ENCODE measurements at regions not wholly inside any gene's neighbourhood (a gene's known extent, or its start where the extent isn't known, plus 50 kb on each side); places are given as distances from the start of the nearest gene placed in this dataset.

GRCh38 chr1:80632284-80632683 lies 1168.5 kb upstream of the ADGRL2 start:
- H3K9ac ChIP-seq (ENCODE audit: low read length), result no peak overlapping the region
- no peaks in the 10 kb centered on the region for H3K27me3 ChIP-seq (ENCODE audit: low read length)
- no peaks in the 10 kb centered on the region for H3K4me1 ChIP-seq (ENCODE audit: low read length)
- peaks cover 16% of the 10 kb centered on the region; the same call in 1 of the 2 replicates for H3K9me3 ChIP-seq (ENCODE audit: low read length)
- H3K9me2 ChIP-seq (replicated peaks; ENCODE audit: insufficient read depth, low read length), result no peaks in the 10 kb centered on the region
- H3K27ac ChIP-seq (ENCODE audit: low read length), result no peak overlapping the region
- H4K20me1 ChIP-seq (ENCODE audit: insufficient read depth, low read depth, low read length), result no peaks in the 10 kb centered on the region
- no peak for DNase-seq
- H2AFZ ChIP-seq (ENCODE audit: low read length), result no peak overlapping the region
- no peak overlapping the region for H3K4me3 ChIP-seq (ENCODE audit: low read length)
- no peaks in the 10 kb centered on the region for H3K79me2 ChIP-seq (ENCODE audit: low read length)
- H3K36me3 ChIP-seq (ENCODE audit: insufficient read depth, low read length), result no peaks in the 10 kb centered on the region
- no peak overlapping the region for H3K4me2 ChIP-seq (ENCODE audit: low read depth, low read length, poor library complexity, severe bottlenecking)

- Histone ChIP-seq H3K27ac (ENCODE audit: low read length) (no peak overlapping the region), H3K4me2 (ENCODE audit: low read depth, low read length, poor library complexity, severe bottlenecking) (no peak overlapping the region), H3K9me2 (replicated peaks; ENCODE audit: insufficient read depth, low read length) (no peaks in the 10 kb centered on the region), H4K20me1 (ENCODE audit: insufficient read depth, low read depth, low read length) (no peaks in the 10 kb centered on the region), H3K9me3 (ENCODE audit: low read length) (peaks cover 25% of the 10 kb centered on the region; the same call in 1 of the 2 replicates), H3K4me3 (ENCODE audit: low read length) (no peak overlapping the region), H3K36me3 (ENCODE audit: insufficient read depth, low read length) (no peaks in the 10 kb centered on the region), H2AFZ (ENCODE audit: low read length) (no peak overlapping the region), H3K9ac (ENCODE audit: low read length) (no peak overlapping the region), H3K4me1 (ENCODE audit: low read length) (no peaks in the 10 kb centered on the region), H3K79me2 (ENCODE audit: low read length) (no peaks in the 10 kb centered on the region), H3K27me3 (ENCODE audit: low read length) (no peaks in the 10 kb centered on the region)
- no peak for DNase-seq
Measured at GRCh38 chr1:80629304-80629837, 1171.4 kb upstream of the ADGRL2 start.

- Histone ChIP-seq H3K4me1 (ENCODE audit: low read length) (no peaks in the 10 kb centered on the region), H3K27ac (ENCODE audit: low read length) (no peak overlapping the region), H3K4me3 (ENCODE audit: low read length) (no peak overlapping the region), H3K9me2 (replicated peaks; ENCODE audit: insufficient read depth, low read length) (no peaks in the 10 kb centered on the region), H3K27me3 (ENCODE audit: low read length) (no peaks in the 10 kb centered on the region), H3K79me2 (ENCODE audit: low read length) (no peaks in the 10 kb centered on the region), H3K4me2 (ENCODE audit: low read depth, low read length, poor library complexity, severe bottlenecking) (no peak overlapping the region), H3K9me3 (ENCODE audit: low read length) (peaks cover 30% of the 10 kb centered on the region; the same call in 1 of the 2 replicates), H2AFZ (ENCODE audit: low read length) (no peak overlapping the region), H3K36me3 (ENCODE audit: insufficient read depth, low read length) (no peaks in the 10 kb centered on the region), H3K9ac (ENCODE audit: low read length) (no peak overlapping the region), H4K20me1 (ENCODE audit: insufficient read depth, low read depth, low read length) (no peaks in the 10 kb centered on the region)
- no peak for DNase-seq
Measured at GRCh38 chr1:80624682-80625081, 1176.1 kb upstream of the ADGRL2 start.

GRCh38 chr1:80607064-80607463 lies 1193.7 kb upstream of the ADGRL2 start:
- Histone ChIP-seq H4K20me1 (ENCODE audit: insufficient read depth, low read depth, low read length) (no peaks in the 10 kb centered on the region), H3K79me2 (ENCODE audit: low read length) (no peaks in the 10 kb centered on the region), H3K27ac (ENCODE audit: low read length) (no peak overlapping the region), H3K36me3 (ENCODE audit: insufficient read depth, low read length) (no peaks in the 10 kb centered on the region), H3K27me3 (ENCODE audit: low read length) (no peaks in the 10 kb centered on the region), H3K9ac (ENCODE audit: low read length) (no peak overlapping the region), H3K4me2 (ENCODE audit: low read depth, low read length, poor library complexity, severe bottlenecking) (no peak overlapping the region), H3K4me1 (ENCODE audit: low read length) (no peaks in the 10 kb centered on the region), H3K9me3 (ENCODE audit: low read length) (peaks cover 22% of the 10 kb centered on the region), H2AFZ (ENCODE audit: low read length) (no peak overlapping the region), H3K9me2 (replicated peaks; ENCODE audit: insufficient read depth, low read length) (no peaks in the 10 kb centered on the region), H3K4me3 (ENCODE audit: low read length) (no peak overlapping the region)
- DNase-seq, result no peak

- DNase-seq, result no peak
- H3K4me3 ChIP-seq (ENCODE audit: low read length), result no peak overlapping the region
- no peak overlapping the region for H3K4me2 ChIP-seq (ENCODE audit: low read depth, low read length, poor library complexity, severe bottlenecking)
- no peak overlapping the region for H3K27ac ChIP-seq (ENCODE audit: low read length)
- H3K9ac ChIP-seq (ENCODE audit: low read length), result no peak overlapping the region
- H3K27me3 ChIP-seq (ENCODE audit: low read length), result no peaks in the 10 kb centered on the region
- H3K79me2 ChIP-seq (ENCODE audit: low read length), result no peaks in the 10 kb centered on the region
- H3K36me3 ChIP-seq (ENCODE audit: insufficient read depth, low read length), result no peaks in the 10 kb centered on the region
- H2AFZ ChIP-seq (ENCODE audit: low read length), result no peak overlapping the region
- no peaks in the 10 kb centered on the region for H3K9me2 ChIP-seq (replicated peaks; ENCODE audit: insufficient read depth, low read length)
- no peaks in the 10 kb centered on the region for H4K20me1 ChIP-seq (ENCODE audit: insufficient read depth, low read depth, low read length)
- peaks cover 29% of the 10 kb centered on the region for H3K9me3 ChIP-seq (ENCODE audit: low read length)
- no peaks in the 10 kb centered on the region for H3K4me1 ChIP-seq (ENCODE audit: low read length)
Measured at GRCh38 chr1:80594013-80594412, 1206.7 kb upstream of the ADGRL2 start.

- no peaks in the 10 kb centered on the region for H3K27me3 ChIP-seq (ENCODE audit: low read length)
- no peak overlapping the region for H3K9ac ChIP-seq (ENCODE audit: low read length)
- H3K36me3 ChIP-seq (ENCODE audit: insufficient read depth, low read length), result no peaks in the 10 kb centered on the region
- no peaks in the 10 kb centered on the region for H4K20me1 ChIP-seq (ENCODE audit: insufficient read depth, low read depth, low read length)
- H3K27ac ChIP-seq (ENCODE audit: low read length), result no peak overlapping the region
- peaks cover 29% of the 10 kb centered on the region for H3K9me3 ChIP-seq (ENCODE audit: low read length)
- no peaks in the 10 kb centered on the region for H3K9me2 ChIP-seq (replicated peaks; ENCODE audit: insufficient read depth, low read length)
- no peak overlapping the region for H2AFZ ChIP-seq (ENCODE audit: low read length)
- H3K4me3 ChIP-seq (ENCODE audit: low read length), result no peak overlapping the region
- no peaks in the 10 kb centered on the region for H3K4me1 ChIP-seq (ENCODE audit: low read length)
- H3K4me2 ChIP-seq (ENCODE audit: low read depth, low read length, poor library complexity, severe bottlenecking), result no peak overlapping the region
- no peaks in the 10 kb centered on the region for H3K79me2 ChIP-seq (ENCODE audit: low read length)
- DNase-seq, result no peak
Measured at GRCh38 chr1:80593197-80593596, 1207.5 kb upstream of the ADGRL2 start.

GRCh38 chr1:80582980-80583379 lies 1217.8 kb upstream of the ADGRL2 start:
- Histone ChIP-seq H3K4me1 (ENCODE audit: low read length) (no peaks in the 10 kb centered on the region), H3K9me3 (ENCODE audit: low read length) (peaks cover 38% of the 10 kb centered on the region), H4K20me1 (ENCODE audit: insufficient read depth, low read depth, low read length) (no peaks in the 10 kb centered on the region), H3K79me2 (ENCODE audit: low read length) (no peaks in the 10 kb centered on the region), H3K4me3 (ENCODE audit: low read length) (no peak overlapping the region), H3K27me3 (ENCODE audit: low read length) (no peaks in the 10 kb centered on the region), H3K9me2 (replicated peaks; ENCODE audit: insufficient read depth, low read length) (no peaks in the 10 kb centered on the region), H3K27ac (ENCODE audit: low read length) (no peak overlapping the region), H3K36me3 (ENCODE audit: insufficient read depth, low read length) (no peaks in the 10 kb centered on the region), H3K9ac (ENCODE audit: low read length) (no peak overlapping the region), H2AFZ (ENCODE audit: low read length) (no peak overlapping the region), H3K4me2 (ENCODE audit: low read depth, low read length, poor library complexity, severe bottlenecking) (no peak overlapping the region)
- DNase-seq, result no peak

- Histone ChIP-seq H3K4me3 (ENCODE audit: low read length) (peak overlapping the region; percentile 12; the same call in 1 of the 2 replicates), H3K4me2 (ENCODE audit: low read depth, low read length, poor library complexity, severe bottlenecking) (no peak overlapping the region), H3K27ac (ENCODE audit: low read length) (no peak overlapping the region), H3K79me2 (ENCODE audit: low read length) (no peaks in the 10 kb centered on the region), H3K9me3 (ENCODE audit: low read length) (peaks cover 25% of the 10 kb centered on the region), H3K36me3 (ENCODE audit: insufficient read depth, low read length) (no peaks in the 10 kb centered on the region), H3K9me2 (replicated peaks; ENCODE audit: insufficient read depth, low read length) (no peaks in the 10 kb centered on the region), H2AFZ (ENCODE audit: low read length) (no peak overlapping the region), H3K9ac (ENCODE audit: low read length) (no peak overlapping the region), H3K4me1 (ENCODE audit: low read length) (no peaks in the 10 kb centered on the region), H3K27me3 (ENCODE audit: low read length) (no peaks in the 10 kb centered on the region), H4K20me1 (ENCODE audit: insufficient read depth, low read depth, low read length) (no peaks in the 10 kb centered on the region)
- no peak for DNase-seq
Measured at GRCh38 chr1:80579055-80579454, 1221.7 kb upstream of the ADGRL2 start.

- Histone ChIP-seq H3K4me3 (ENCODE audit: low read length) (no peak overlapping the region), H2AFZ (ENCODE audit: low read length) (no peak overlapping the region)
Measured at GRCh38 chr1:80566867-80567266, 1233.9 kb upstream of the ADGRL2 start.

More at GRCh38 chr1:80566867-80567266, 1233.9 kb upstream of the ADGRL2 start:
- no peak for DNase-seq
- Histone ChIP-seq H3K4me1 (ENCODE audit: low read length) (no peaks in the 10 kb centered on the region), H3K36me3 (ENCODE audit: insufficient read depth, low read length) (no peaks in the 10 kb centered on the region), H3K9ac (ENCODE audit: low read length) (no peak overlapping the region), H3K27me3 (ENCODE audit: low read length) (no peaks in the 10 kb centered on the region), H3K9me2 (replicated peaks; ENCODE audit: insufficient read depth, low read length) (no peaks in the 10 kb centered on the region), H3K4me2 (ENCODE audit: low read depth, low read length, poor library complexity, severe bottlenecking) (no peak overlapping the region), H3K79me2 (ENCODE audit: low read length) (no peaks in the 10 kb centered on the region), H3K9me3 (ENCODE audit: low read length) (peaks cover 20% of the 10 kb centered on the region), H4K20me1 (ENCODE audit: insufficient read depth, low read depth, low read length) (no peaks in the 10 kb centered on the region), H3K27ac (ENCODE audit: low read length) (no peak overlapping the region)
